ENCODE measurements at regions not wholly inside any gene's neighbourhood (a gene's known extent, or its start where the extent isn't known, plus 50 kb on each side); places are given as distances from the start of the nearest gene placed in this dataset.

- ChIA-PET POLR2A (no interaction called here), CTCF (no interaction called here)
- H3K4me3 ChIP-seq (ENCODE audit: low read depth, low read length), result no peak overlapping the region
- no peak for TF ChIP-seq CTCF (IDR thresholded peaks at IDR 0.05; ENCODE audit: insufficient read depth, low read length, missing control alignments)
- DNase-seq (ENCODE audit: low read depth, low spot score), result no peak
Measured at GRCh38 chr18:71022389-71022788, 733.5 kb downstream of the SOCS6 start.

GRCh38 chr18:71021030-71021362, 732.2 kb downstream of the SOCS6 start:
- ChIA-PET CTCF (no interaction called here), POLR2A (no interaction called here)
- no peak overlapping the region for H3K4me3 ChIP-seq (ENCODE audit: low read depth, low read length)
- no peak for TF ChIP-seq CTCF (IDR thresholded peaks at IDR 0.05; ENCODE audit: insufficient read depth, low read length, missing control alignments)
- no peak for DNase-seq (ENCODE audit: low read depth, low spot score)

GRCh38 chr18:71020342-71021029, 731.6 kb downstream of the SOCS6 start:
- no peak for DNase-seq (ENCODE audit: low read depth, low spot score)
- ChIA-PET POLR2A (no interaction called here), CTCF (no interaction called here)
- no peak overlapping the region for H3K4me3 ChIP-seq (ENCODE audit: low read depth, low read length)
- no peak for TF ChIP-seq CTCF (IDR thresholded peaks at IDR 0.05; ENCODE audit: insufficient read depth, low read length, missing control alignments)

- no peak overlapping the region for H3K4me3 ChIP-seq (ENCODE audit: low read depth, low read length)
- POLR2A ChIA-PET, result no interaction called here
- no peak for DNase-seq (ENCODE audit: low read depth, low spot score)
- CTCF ChIA-PET, result no interaction called here
- no peak for TF ChIP-seq CTCF (IDR thresholded peaks at IDR 0.05; ENCODE audit: insufficient read depth, low read length, missing control alignments)
Measured at GRCh38 chr18:71018816-71019215, 730.0 kb downstream of the SOCS6 start.

GRCh38 chr18:71012789-71013188, 723.9 kb downstream of the SOCS6 start:
- ChIA-PET POLR2A (no interaction called here), CTCF (no interaction called here)
- DNase-seq (ENCODE audit: low read depth, low spot score), result no peak
- TF ChIP-seq CTCF (IDR thresholded peaks at IDR 0.05; ENCODE audit: insufficient read depth, low read length, missing control alignments), result no peak
- no peak overlapping the region for H3K4me3 ChIP-seq (ENCODE audit: low read depth, low read length)

GRCh38 chr18:71011389-71011788, 722.5 kb downstream of the SOCS6 start:
- TF ChIP-seq CTCF (IDR thresholded peaks at IDR 0.05; ENCODE audit: insufficient read depth, low read length, missing control alignments), result no peak
- DNase-seq (ENCODE audit: low read depth, low spot score), result no peak
- POLR2A ChIA-PET, result no interaction called here
- CTCF ChIA-PET, result no interaction called here
- no peak overlapping the region for H3K4me3 ChIP-seq (ENCODE audit: low read depth, low read length)

Data from AG04449 (cell line).